ENCODE measurements at regions not wholly inside any gene's neighbourhood (a gene's known extent, or its start where the extent isn't known, plus 50 kb on each side); places are given as distances from the start of the nearest gene placed in this dataset.

- TF ChIP-seq EZH2 (IDR thresholded peaks at IDR 0.05; ENCODE audit: borderline replicate concordance, low read length) (no peak), CTCF (conservative IDR thresholded peaks at IDR 0.05 in 1 of 2, IDR thresholded peaks at IDR 0.05 in 1 of 2; ENCODE audit: extremely low read depth in 1 of 2, insufficient read depth in 1 of 2, low read depth in 1 of 2, low read length in 2 of 2) (no peak)
These were observed 636.2 kb upstream of the SEMA6A start for GRCh38 chr5:117210796-117211195.

Measured in mammary epithelial cell (primary cell).